ENCODE measurements at regions not wholly inside any gene's neighbourhood (a gene's known extent, or its start where the extent isn't known, plus 50 kb on each side); places are given as distances from the start of the nearest gene placed in this dataset.

DNA sequence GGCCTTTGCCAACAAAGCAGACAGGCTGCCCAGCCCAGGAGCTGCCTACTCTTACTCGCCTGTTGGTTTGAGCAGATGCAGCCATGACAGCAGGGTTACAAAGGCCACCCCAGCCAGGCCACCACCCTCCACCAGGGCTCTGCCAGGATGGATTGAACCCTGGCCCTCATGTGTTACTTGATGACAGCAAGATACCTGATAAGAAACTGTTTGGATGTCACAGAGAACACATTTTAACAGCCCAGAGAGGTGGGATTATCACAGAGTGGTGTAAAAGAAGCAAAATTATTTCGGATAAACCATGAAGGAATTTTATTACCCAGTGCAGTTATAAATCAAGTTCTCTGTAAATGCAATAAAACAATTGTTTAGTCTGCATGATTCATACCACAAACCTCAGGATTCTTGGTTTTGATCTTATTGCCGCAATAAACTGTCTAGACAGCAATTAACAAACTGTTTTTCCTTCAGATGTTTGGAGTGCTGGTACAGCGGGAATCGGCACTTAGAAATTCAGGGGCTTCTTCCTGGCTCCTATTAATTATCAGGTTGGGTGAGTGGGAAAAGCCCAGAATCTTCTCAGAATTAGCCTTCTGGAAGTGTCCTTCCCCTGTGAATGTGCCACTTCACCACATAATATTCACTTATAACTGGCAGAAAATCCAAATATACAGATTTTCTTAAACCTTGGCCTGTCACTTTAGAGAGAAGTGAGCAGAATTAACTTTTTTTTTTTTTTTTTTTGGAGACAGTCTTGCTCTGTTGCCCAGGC lies 58.0 kb upstream of the SALL4 start:
- in situ Hi-C loops (cut with HindIII; ENCODE audit: low pct_unique_long_range_greater_than_20kb, low sequenced_read_pairs): no loop called here
- no peak for DNase-seq (ENCODE audit: low read depth in 1 of 2, low spot score in 1 of 2)
- TF ChIP-seq JUND (IDR thresholded peaks at IDR 0.05; ENCODE audit: low read depth): no peak

DNA sequence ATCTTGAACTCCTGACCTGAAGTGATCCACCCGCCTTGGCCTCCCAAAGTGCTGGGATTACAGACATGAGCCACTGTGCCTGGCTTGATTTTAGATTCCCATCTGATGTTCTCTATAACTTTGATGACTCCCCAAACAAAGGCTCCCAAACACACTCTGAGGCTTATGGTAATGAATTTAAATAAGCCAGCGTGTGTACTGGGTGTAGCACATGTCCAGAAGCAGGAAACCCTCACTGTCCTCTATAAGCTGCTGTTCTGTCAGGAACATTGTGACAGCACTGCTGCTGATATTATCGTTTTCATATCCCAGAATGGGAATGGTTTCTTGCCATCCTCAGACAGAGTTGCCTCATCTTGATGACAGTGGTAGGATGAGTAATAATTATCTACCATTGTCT lies 54.1 kb upstream of the SALL4 start:
- TF ChIP-seq JUND (IDR thresholded peaks at IDR 0.05; ENCODE audit: low read depth): no peak
- in situ Hi-C loops (cut with HindIII; ENCODE audit: low pct_unique_long_range_greater_than_20kb, low sequenced_read_pairs): no loop called here
- no peak for DNase-seq (ENCODE audit: low read depth in 1 of 2, low spot score in 1 of 2)

DNA sequence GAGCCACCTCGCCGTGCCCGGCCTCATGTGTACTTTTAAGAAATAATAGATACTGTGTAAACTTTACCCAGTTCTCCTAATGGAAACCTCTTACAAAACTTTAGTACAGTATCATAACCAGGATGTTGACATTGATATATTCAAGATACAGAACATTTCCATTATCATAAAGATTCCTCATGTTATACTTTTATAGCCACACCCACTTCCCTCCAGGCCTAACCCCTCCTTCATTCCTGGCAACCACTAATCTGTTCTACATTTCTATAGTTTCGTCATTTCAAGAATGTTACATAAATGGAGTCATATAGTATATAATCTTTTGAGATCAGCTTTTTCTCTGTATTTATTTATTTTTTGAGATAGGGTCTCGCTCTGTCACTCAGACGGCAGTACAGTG lies 52.6 kb upstream of the SALL4 start:
- in situ Hi-C loops (cut with HindIII; ENCODE audit: low pct_unique_long_range_greater_than_20kb, low sequenced_read_pairs): no loop called here
- no peak for DNase-seq (ENCODE audit: low read depth in 1 of 2, low spot score in 1 of 2)
- no peak for TF ChIP-seq JUND (IDR thresholded peaks at IDR 0.05; ENCODE audit: low read depth)
